OCI-LY1 (cell line): ENCODE measurements at regions not wholly inside any gene's neighbourhood (a gene's known extent, or its start where the extent isn't known, plus 50 kb on each side); places are given as distances from the start of the nearest gene placed in this dataset.

Experiments
- EZH2 ChIP-seq: fragments of 200-600 bp; sonication (generic), shearing (Covaris generic); IDR thresholded peaks from 2 replicates; pipeline ENCODE4 v1.8.0; 2017; ENCODE audit warnings: borderline replicate concordance, mixed run types, mild to moderate bottlenecking, antibody characterized with exemption, low read length, moderate library complexity, mixed read lengths
- TF ChIP-seq, protein P1 (sequence below): fragments of 200-600 bp; sonication (generic), shearing (Covaris generic); IDR thresholded peaks from 2 replicates; pipeline ENCODE4 v1.5.1; 2017; ENCODE audit warnings: mild to moderate bottlenecking, antibody characterized with exemption, low read length, moderate library complexity, mixed read lengths

DNA sequence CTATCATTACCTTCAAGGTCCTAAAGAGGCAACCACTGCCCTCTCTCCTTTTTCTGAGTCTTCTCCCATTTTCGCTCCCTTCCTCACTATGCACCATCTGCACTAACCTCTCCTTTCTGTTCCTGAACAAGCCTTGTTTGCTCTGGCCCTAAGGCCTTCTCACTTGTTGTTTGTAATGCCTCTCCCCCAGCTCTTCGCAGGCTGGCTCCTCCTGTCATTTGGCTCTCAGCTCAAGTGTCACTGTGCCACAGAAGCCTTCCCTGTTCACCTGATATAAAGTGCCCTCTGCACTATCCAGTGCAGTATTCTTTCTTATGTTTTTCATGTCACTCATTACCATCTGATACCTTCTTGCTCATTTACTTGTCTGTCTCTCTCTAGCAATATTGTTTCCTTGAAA, 303.7 kb downstream of the KCNN2 start:
- TF ChIP-seq, protein P1, sequence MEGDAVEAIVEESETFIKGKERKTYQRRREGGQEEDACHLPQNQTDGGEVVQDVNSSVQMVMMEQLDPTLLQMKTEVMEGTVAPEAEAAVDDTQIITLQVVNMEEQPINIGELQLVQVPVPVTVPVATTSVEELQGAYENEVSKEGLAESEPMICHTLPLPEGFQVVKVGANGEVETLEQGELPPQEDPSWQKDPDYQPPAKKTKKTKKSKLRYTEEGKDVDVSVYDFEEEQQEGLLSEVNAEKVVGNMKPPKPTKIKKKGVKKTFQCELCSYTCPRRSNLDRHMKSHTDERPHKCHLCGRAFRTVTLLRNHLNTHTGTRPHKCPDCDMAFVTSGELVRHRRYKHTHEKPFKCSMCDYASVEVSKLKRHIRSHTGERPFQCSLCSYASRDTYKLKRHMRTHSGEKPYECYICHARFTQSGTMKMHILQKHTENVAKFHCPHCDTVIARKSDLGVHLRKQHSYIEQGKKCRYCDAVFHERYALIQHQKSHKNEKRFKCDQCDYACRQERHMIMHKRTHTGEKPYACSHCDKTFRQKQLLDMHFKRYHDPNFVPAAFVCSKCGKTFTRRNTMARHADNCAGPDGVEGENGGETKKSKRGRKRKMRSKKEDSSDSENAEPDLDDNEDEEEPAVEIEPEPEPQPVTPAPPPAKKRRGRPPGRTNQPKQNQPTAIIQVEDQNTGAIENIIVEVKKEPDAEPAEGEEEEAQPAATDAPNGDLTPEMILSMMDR: no peak
- TF ChIP-seq EZH2: no peak
